HUES6 (cell line): ENCODE measurements at regions not wholly inside any gene's neighbourhood (a gene's known extent, or its start where the extent isn't known, plus 50 kb on each side); places are given as distances from the start of the nearest gene placed in this dataset.

Experiments
- H3K27ac ChIP-seq: 2 replicates; pipeline ENCODE4 v1.7.0; 2013; ENCODE audit warnings: low read depth, mild to moderate bottlenecking, low read length, inconsistent platforms
- H3K27me3 ChIP-seq: 2 replicates; pipeline ENCODE4 v1.6.1; 2013; ENCODE audit warnings: low read length; ENCODE audit not compliant: control insufficient read depth, insufficient read depth
- H3K36me3 ChIP-seq: 2 replicates; pipeline ENCODE4 v1.6.1; 2013; ENCODE audit warnings: low read length; ENCODE audit not compliant: control insufficient read depth, insufficient read depth
- H3K4me1 ChIP-seq: 2 replicates; pipeline ENCODE4 v1.6.1; 2013; ENCODE audit warnings: low read length; ENCODE audit not compliant: control insufficient read depth, insufficient read depth
- H3K4me3 ChIP-seq: 2 replicates; pipeline ENCODE4 v1.5.1; 2013; ENCODE audit warnings: low read depth, low read length
- H3K9ac ChIP-seq: one replicate; pipeline ENCODE4 v1.6.1; 2013; ENCODE audit warnings: mild to moderate bottlenecking, low read length
- H3K9me3 ChIP-seq: 2 replicates; pipeline ENCODE4 v1.6.1; 2013; ENCODE audit warnings: low read depth, low read length; ENCODE audit not compliant: control insufficient read depth, insufficient read depth

DNA sequence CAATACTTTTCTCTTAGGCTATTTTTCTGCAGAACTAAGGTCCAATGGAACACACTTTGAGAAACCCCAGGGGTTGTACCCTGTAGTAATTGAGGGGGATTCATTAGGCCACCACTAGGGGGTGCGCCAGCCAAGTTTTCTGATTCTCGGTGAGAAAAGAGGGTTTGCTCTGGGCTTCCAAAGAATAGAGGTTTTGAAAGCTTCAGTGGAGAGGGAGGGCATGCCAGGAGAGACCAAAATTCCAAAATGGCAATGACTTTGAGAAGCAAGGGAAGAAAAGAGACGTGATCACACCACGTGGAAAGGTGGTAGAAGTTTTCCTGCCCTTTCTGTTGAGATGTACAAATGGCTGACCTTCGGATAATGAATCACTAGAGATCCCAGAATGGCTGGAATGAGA, 323.3 kb downstream of the RPS6KC1 start:
- Histone ChIP-seq H3K9me3 (no peaks in the 10 kb centered on the region), H3K4me1 (peaks cover 15% of the 10 kb centered on the region), H3K36me3 (no peaks in the 10 kb centered on the region), H3K4me3 (no peak overlapping the region), H3K27me3 (no peaks in the 10 kb centered on the region), H3K9ac (no peak overlapping the region), H3K27ac (no peak overlapping the region)

DNA sequence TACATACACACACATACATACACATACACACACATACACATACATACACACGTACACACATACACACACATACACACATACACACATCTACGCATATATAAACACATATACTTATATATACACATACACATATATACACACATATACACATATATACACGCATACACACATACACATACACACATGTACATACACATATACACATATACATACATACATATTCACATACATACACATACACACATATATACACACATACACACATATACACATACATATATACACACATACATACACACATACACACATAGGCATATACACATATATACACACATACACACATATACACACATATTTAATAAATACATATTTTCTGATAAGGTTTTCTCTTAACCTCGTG, 324.0 kb downstream of the RPS6KC1 start:
- peaks cover 15% of the 10 kb centered on the region for H3K4me1 ChIP-seq
- no peak overlapping the region for H3K27ac ChIP-seq
- H3K4me3 ChIP-seq: no peak overlapping the region
- no peaks in the 10 kb centered on the region for H3K9me3 ChIP-seq
- H3K27me3 ChIP-seq: no peaks in the 10 kb centered on the region
- H3K9ac ChIP-seq: no peak overlapping the region
- no peaks in the 10 kb centered on the region for H3K36me3 ChIP-seq

DNA sequence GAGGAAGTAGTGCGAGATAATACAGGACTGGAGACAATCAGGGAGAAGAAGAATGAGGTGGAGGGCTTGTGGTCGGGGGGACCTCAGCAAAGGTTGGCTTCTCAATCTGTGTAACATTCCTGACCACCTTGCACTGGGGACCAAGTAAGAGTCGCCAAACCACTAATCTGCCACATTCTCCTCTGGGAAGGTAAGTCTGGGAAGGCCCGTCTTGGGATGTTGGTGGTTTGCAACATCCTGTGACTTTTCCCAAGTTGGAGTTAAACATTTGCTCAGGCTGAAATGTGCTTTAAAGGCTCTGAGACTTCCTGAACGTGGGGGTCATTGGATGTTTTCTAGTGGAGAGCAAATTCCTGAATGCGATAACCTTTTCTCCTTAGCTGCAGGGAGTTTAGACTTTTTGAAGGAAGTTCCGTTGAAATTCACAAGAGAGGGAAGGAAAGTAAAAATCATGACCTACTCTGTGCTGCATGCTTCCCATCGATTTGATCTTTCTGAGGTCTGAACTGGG, 325.9 kb downstream of the RPS6KC1 start:
- no peaks in the 10 kb centered on the region for H3K36me3 ChIP-seq
- H3K27ac ChIP-seq: no peak overlapping the region
- H3K9me3 ChIP-seq: no peaks in the 10 kb centered on the region
- no peaks in the 10 kb centered on the region for H3K27me3 ChIP-seq
- no peak overlapping the region for H3K9ac ChIP-seq
- peaks cover 12% of the 10 kb centered on the region for H3K4me1 ChIP-seq
- H3K4me3 ChIP-seq: no peak overlapping the region

DNA sequence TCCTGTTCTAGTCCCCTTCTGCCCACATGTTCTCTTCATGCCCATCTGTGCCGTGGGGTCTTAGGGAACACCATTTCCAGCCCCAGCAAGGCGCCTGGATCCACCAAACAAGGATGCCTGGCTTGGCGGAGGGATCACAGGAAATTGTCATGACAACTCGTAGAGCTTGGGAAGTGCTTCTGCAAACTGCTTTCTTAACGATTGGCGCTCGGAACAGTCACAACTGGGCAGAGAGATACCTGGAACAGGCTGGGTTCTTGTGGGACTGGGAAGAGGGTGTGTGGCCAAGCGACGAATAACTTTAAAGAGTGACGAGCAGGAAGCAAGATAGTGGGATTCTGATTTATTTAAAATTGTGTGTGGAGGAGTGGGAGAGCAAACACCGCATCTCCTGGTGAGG, 329.8 kb downstream of the RPS6KC1 start:
- no peaks in the 10 kb centered on the region for H3K9me3 ChIP-seq
- H3K27ac ChIP-seq: no peak overlapping the region
- H3K9ac ChIP-seq: no peak overlapping the region
- H3K4me3 ChIP-seq: no peak overlapping the region
- H3K4me1 ChIP-seq: peaks cover 7% of the 10 kb centered on the region; the same call in 1 of the 2 replicates
- no peaks in the 10 kb centered on the region for H3K27me3 ChIP-seq
- H3K36me3 ChIP-seq: no peaks in the 10 kb centered on the region

DNA sequence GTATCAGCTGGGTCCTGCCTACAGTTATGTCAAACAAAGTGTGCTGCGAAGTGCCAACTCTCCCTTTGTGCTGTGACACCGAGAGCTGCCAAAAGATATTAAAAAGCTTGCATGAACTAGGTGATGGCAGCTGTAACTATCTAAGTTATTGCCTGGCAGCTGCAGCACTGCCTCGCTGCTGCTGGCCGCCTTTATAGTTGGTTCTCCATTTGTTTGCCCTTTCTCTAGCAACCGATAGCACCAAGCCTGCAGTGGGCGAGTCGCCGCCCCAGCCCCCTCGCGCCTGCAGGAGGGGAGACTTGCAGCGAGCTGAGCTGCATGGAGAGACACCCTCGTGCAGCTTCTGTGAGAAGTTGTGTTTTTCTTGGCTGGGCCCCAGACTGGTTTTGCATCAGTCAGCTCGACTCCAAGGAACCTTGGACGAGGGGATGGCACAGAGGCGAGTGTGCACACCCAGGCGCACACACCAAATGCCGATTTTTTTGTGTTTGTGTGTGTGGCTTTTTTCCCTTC, 330.6 kb downstream of the RPS6KC1 start:
- Histone ChIP-seq H3K27ac (no peak overlapping the region), H3K4me3 (no peak overlapping the region), H3K27me3 (no peaks in the 10 kb centered on the region), H3K9me3 (no peaks in the 10 kb centered on the region), H3K4me1 (peaks cover 7% of the 10 kb centered on the region; the same call in 1 of the 2 replicates), H3K36me3 (no peaks in the 10 kb centered on the region), H3K9ac (no peak overlapping the region)

DNA sequence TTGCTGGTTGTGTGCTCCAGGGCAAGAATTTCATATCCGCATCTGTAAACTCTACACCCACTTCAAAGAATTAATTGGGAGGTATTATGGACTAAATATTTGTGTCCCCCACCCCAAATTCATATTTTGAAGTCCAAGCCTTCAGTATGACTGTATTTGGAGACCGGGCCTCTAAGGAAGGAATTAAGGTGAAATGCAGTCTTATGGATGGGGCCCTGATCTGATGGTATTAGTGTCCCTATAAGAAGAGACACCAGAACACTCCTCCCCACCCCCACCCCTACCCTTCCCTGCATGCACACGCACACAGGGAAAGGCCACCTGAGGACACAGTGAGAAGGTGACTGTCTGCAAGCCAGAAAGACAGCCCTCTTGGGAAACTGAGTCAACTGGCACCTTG, 332.4 kb downstream of the RPS6KC1 start:
- H3K27ac ChIP-seq: no peak overlapping the region
- no peak overlapping the region for H3K4me3 ChIP-seq
- H3K9ac ChIP-seq: no peak overlapping the region
- no peaks in the 10 kb centered on the region for H3K27me3 ChIP-seq
- no peaks in the 10 kb centered on the region for H3K9me3 ChIP-seq
- H3K4me1 ChIP-seq: no peaks in the 10 kb centered on the region
- no peaks in the 10 kb centered on the region for H3K36me3 ChIP-seq

DNA sequence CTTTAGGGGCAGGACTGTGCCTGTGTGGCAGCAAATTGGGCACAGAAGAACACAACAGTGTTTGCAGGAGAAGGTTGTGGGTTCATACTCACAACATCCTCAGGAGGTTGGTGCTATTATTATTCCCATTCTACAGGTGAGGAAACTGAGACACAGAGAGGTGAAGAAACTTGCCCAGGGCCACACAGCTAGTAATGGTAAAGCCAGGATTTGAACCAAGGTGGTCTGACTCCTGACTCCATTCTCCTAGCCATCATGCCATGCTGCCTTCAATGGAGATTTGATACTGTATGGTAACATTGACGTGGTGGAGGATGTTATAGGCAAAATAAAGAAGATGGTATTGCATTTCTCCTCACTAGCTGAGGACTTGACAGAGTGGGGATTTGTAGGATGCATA, 334.2 kb downstream of the RPS6KC1 start:
- H3K27ac ChIP-seq: no peak overlapping the region
- no peaks in the 10 kb centered on the region for H3K9me3 ChIP-seq
- H3K4me1 ChIP-seq: no peaks in the 10 kb centered on the region; the same call in 1 of the 2 replicates
- H3K27me3 ChIP-seq: no peaks in the 10 kb centered on the region
- H3K36me3 ChIP-seq: no peaks in the 10 kb centered on the region
- no peak overlapping the region for H3K4me3 ChIP-seq
- no peak overlapping the region for H3K9ac ChIP-seq

DNA sequence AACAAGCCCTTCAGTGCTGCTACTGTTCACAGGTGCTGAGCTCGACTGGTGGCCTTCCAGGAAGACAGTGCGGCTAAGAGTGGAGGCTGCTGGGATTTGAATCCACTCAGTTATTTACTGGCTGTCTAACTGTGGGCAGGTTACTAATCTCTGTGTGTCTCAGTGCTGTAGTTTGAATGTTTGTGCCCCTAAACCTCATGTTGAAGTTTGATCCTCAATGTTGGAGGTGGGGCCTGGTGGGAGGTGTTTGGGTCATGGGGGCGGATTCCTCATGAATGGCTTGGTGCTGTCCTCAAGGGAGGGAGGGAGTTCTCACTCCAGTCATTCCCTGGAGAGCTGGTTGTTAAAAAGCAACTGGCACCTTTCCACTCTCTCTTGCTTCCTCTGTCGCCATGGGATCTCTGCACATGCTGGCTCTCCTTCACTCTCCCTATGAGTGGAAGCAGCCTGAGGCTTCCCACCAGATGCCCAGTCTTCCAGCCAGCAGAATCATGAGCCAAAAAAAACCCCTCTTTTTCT, 334.8 kb downstream of the RPS6KC1 start:
- no peak overlapping the region for H3K9ac ChIP-seq
- H3K36me3 ChIP-seq: no peaks in the 10 kb centered on the region
- no peak overlapping the region for H3K27ac ChIP-seq
- no peak overlapping the region for H3K4me3 ChIP-seq
- H3K4me1 ChIP-seq: no peaks in the 10 kb centered on the region; the same call in 1 of the 2 replicates
- H3K9me3 ChIP-seq: no peaks in the 10 kb centered on the region
- H3K27me3 ChIP-seq: no peaks in the 10 kb centered on the region

DNA sequence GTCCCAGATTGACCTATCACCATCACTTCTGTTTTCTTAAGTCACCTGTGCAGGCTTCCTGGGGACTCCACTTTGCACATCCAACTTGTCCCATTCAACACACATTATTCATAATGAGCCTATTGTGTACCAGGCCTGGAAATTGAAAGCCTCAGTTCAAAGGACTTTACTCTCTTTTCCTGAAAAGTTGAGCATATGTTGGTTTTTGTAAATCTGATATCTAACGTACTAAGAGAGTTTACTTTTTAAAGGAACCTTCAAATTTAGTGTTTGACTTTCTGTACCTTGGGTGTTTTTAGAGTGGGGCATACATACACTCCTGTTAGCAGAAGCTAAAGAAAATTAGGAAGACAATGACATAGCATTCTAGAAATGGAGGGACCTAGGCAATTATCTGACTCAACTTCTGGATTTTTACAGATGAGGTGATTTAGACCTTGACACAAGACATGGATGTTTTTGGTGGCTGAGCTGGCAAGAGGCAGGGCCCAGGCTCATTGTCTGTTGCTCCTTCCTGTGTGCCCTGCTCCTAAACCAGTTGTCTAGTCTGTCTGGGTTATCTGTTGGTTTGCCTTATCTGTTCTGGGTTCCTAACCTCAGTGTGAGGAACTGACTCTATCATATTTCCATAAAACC, 336.5 kb downstream of the RPS6KC1 start:
- H3K9ac ChIP-seq: no peak overlapping the region
- no peaks in the 10 kb centered on the region; the same call in 1 of the 2 replicates for H3K4me1 ChIP-seq
- no peaks in the 10 kb centered on the region for H3K27me3 ChIP-seq
- H3K9me3 ChIP-seq: no peaks in the 10 kb centered on the region
- H3K36me3 ChIP-seq: no peaks in the 10 kb centered on the region
- H3K4me3 ChIP-seq: no peak overlapping the region
- no peak overlapping the region for H3K27ac ChIP-seq

DNA sequence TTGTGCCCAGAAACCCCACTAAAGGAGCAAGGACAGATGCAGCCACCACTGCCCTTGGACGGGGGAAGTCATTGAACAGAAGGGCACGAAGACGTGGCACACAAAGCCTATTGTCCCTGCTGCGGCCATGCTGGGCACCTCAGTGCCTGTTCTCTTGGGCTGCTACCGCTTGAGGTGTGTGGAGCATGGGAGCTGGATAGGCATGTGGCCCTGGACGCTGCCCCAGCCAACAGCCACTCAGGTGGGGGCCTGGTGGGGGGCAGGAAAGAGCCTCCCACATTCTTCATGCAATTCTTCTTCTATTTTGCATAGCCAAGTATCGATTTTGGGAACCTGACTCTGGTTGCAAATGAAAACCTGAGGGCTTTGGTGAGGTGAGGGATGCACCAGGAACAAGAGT, 337.2 kb downstream of the RPS6KC1 start:
- no peaks in the 10 kb centered on the region for H3K9me3 ChIP-seq
- H3K36me3 ChIP-seq: no peaks in the 10 kb centered on the region
- H3K27me3 ChIP-seq: no peaks in the 10 kb centered on the region
- no peak overlapping the region for H3K9ac ChIP-seq
- H3K27ac ChIP-seq: no peak overlapping the region
- no peak overlapping the region for H3K4me3 ChIP-seq
- H3K4me1 ChIP-seq: no peaks in the 10 kb centered on the region; the same call in 1 of the 2 replicates

DNA sequence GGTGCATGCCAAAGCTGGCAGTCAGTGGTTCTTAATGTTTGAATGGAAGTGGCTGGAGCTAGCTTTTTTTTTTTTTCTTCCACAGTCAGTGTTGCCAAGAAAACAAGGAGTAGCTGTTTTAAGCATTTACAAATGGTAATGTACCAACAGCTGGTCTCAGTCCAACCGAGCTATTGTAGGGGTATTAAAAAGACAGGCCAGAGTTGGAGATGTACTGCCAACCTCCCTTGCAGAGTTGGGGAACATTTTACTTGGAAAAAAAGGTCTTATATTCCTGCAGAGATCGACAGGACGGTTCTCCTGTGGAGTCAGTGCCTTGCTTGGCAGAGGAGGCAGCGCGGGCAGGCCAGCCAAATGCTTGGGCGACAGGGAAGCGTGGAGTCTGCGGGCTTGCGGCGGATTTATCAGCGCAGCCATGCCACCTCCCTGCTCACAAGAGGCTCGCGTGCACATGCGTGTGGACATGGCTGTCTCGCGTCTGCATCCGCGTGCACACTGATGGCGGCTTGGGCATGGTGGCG, 338.1 kb downstream of the RPS6KC1 start:
- no peaks in the 10 kb centered on the region for H3K36me3 ChIP-seq
- no peak overlapping the region for H3K4me3 ChIP-seq
- H3K9me3 ChIP-seq: no peaks in the 10 kb centered on the region
- no peaks in the 10 kb centered on the region; the same call in 1 of the 2 replicates for H3K4me1 ChIP-seq
- no peaks in the 10 kb centered on the region; the same call in 1 of the 2 replicates for H3K27me3 ChIP-seq
- H3K9ac ChIP-seq: no peak overlapping the region
- no peak overlapping the region for H3K27ac ChIP-seq
